HEK293T (cell line): ENCODE measurements at regions not wholly inside any gene's neighbourhood (a gene's known extent, or its start where the extent isn't known, plus 50 kb on each side); places are given as distances from the start of the nearest gene placed in this dataset.

ENCODE experiments used
- ARNT ChIP-seq: fragments of 450-650 bp; IDR thresholded peaks from 2 replicates; pipeline ENCODE4 v1.6.1; 2017; ENCODE audit warnings: mild to moderate bottlenecking
- BHLHE40 ChIP-seq: fragments of 450-650 bp; IDR thresholded peaks from 2 replicates; pipeline ENCODE4 v1.6.1; 2016; ENCODE audit warnings: mild to moderate bottlenecking, moderate library complexity, borderline replicate concordance
- ELF4 ChIP-seq: fragments of 450-650 bp; IDR thresholded peaks from 2 replicates; pipeline ENCODE4 v1.6.1; 2017; ENCODE audit warnings: antibody characterized with exemption
- FOXK2 ChIP-seq: fragments of 450-650 bp; IDR thresholded peaks from 2 replicates; pipeline ENCODE4 v1.6.1; 2016; ENCODE audit warnings: mild to moderate bottlenecking
- FOXM1 ChIP-seq: fragments of 450-650 bp; IDR thresholded peaks from 2 replicates; pipeline ENCODE4 v1.6.1; 2017; ENCODE audit warnings: mild to moderate bottlenecking, borderline replicate concordance
- HDGF ChIP-seq: fragments of 450-650 bp; IDR thresholded peaks from 2 replicates; pipeline ENCODE4 v1.6.1; 2017; ENCODE audit warnings: antibody characterized with exemption, borderline replicate concordance
- L3MBTL2 ChIP-seq: fragments of 450-650 bp; conservative IDR thresholded peaks from 2 replicates; pipeline ENCODE4 v1.6.1; 2016; ENCODE audit warnings: mild to moderate bottlenecking
- LEF1 ChIP-seq: fragments of 450-650 bp; IDR thresholded peaks from 2 replicates; pipeline ENCODE4 v1.6.1; 2017; ENCODE audit warnings: mild to moderate bottlenecking, borderline replicate concordance
- NFRKB ChIP-seq: fragments of 450-650 bp; IDR thresholded peaks from 2 replicates; pipeline ENCODE4 v1.6.1; 2016; ENCODE audit warnings: mild to moderate bottlenecking, moderate library complexity
- PKNOX1 ChIP-seq: fragments of 450-650 bp; IDR thresholded peaks from 2 replicates; pipeline ENCODE4 v1.6.1; 2016
- SP1 ChIP-seq: fragments of 450-650 bp; IDR thresholded peaks from 2 replicates; pipeline ENCODE4 v1.6.1; 2017
- SUZ12 ChIP-seq: fragments of 450-650 bp; IDR thresholded peaks from 2 replicates; pipeline ENCODE4 v1.6.1; 2016; ENCODE audit warnings: mild to moderate bottlenecking
- TARDBP ChIP-seq: fragments of 450-650 bp; IDR thresholded peaks from 2 replicates; pipeline ENCODE4 v1.6.1; 2016
- ZNF384 ChIP-seq: fragments of 450-650 bp; IDR thresholded peaks from 2 replicates; pipeline ENCODE4 v1.6.1; 2016

GRCh38 chr10:35743351-35743750, 101.3 kb upstream of the FZD8 start:
- TF ChIP-seq LEF1, result no peak
- TF ChIP-seq SP1, result no peak
- TF ChIP-seq FOXK2, result no peak
- TF ChIP-seq ARNT, result no peak
- no peak for TF ChIP-seq PKNOX1
- no peak for TF ChIP-seq NFRKB
- no peak for TF ChIP-seq ELF4
- no peak for TF ChIP-seq SUZ12
- TF ChIP-seq BHLHE40, result no peak
- no peak for TF ChIP-seq HDGF
- TF ChIP-seq FOXM1, result no peak
- no peak for TF ChIP-seq ZNF384
- TF ChIP-seq TARDBP, result no peak
- TF ChIP-seq L3MBTL2, result no peak
